B cell (primary cell): ENCODE measurements at regions not wholly inside any gene's neighbourhood (a gene's known extent, or its start where the extent isn't known, plus 50 kb on each side); places are given as distances from the start of the nearest gene placed in this dataset.

Experiments
- EZH2 ChIP-seq: IDR thresholded peaks from 2 replicates; pipeline ENCODE4 v1.6.1; 2012; ENCODE audit warnings: borderline replicate concordance, low read depth, mild to moderate bottlenecking, moderate library complexity, low read length; ENCODE audit not compliant: insufficient read depth, poor library complexity, severe bottlenecking
- TF ChIP-seq, protein P1 (sequence below): fragments of 200-600 bp; IDR thresholded peaks from one replicate; pipeline ENCODE4 v1.8.0; 2022; ENCODE audit warnings: antibody characterized with exemption, mild to moderate bottlenecking

DNA sequence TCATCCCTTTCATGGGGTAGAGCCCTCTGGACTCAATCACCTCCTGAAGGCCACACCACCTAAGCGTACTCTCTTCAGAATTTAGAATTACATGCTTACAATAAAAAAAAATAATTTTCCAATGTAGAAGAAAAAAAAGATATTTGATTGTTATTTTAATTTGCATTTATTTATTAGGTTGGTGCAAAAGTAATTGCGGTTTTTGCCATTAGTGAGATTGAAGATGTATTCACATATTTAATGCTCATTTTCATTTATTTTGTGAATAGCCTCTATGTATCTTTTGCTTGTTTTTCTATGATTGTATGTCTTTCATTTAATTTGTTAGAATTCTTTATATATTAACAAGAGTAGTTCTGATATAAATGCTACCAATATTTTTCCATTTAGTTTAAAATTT, 220.5 kb downstream of the RND3 start:
- TF ChIP-seq, protein P1, sequence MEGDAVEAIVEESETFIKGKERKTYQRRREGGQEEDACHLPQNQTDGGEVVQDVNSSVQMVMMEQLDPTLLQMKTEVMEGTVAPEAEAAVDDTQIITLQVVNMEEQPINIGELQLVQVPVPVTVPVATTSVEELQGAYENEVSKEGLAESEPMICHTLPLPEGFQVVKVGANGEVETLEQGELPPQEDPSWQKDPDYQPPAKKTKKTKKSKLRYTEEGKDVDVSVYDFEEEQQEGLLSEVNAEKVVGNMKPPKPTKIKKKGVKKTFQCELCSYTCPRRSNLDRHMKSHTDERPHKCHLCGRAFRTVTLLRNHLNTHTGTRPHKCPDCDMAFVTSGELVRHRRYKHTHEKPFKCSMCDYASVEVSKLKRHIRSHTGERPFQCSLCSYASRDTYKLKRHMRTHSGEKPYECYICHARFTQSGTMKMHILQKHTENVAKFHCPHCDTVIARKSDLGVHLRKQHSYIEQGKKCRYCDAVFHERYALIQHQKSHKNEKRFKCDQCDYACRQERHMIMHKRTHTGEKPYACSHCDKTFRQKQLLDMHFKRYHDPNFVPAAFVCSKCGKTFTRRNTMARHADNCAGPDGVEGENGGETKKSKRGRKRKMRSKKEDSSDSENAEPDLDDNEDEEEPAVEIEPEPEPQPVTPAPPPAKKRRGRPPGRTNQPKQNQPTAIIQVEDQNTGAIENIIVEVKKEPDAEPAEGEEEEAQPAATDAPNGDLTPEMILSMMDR: no peak
- no peak for TF ChIP-seq EZH2
